ENCODE measurements at regions not wholly inside any gene's neighbourhood (a gene's known extent, or its start where the extent isn't known, plus 50 kb on each side); places are given as distances from the start of the nearest gene placed in this dataset.

GRCh38 chr5:86807046-86808031 lies 189.6 kb downstream of the COX7C start:
- H3K4me1 ChIP-seq = no peaks in the 10 kb centered on the region
- H3K27me3 ChIP-seq = no peaks in the 10 kb centered on the region
- H3K4me3 ChIP-seq = no peak overlapping the region
- TF ChIP-seq, protein P1, sequence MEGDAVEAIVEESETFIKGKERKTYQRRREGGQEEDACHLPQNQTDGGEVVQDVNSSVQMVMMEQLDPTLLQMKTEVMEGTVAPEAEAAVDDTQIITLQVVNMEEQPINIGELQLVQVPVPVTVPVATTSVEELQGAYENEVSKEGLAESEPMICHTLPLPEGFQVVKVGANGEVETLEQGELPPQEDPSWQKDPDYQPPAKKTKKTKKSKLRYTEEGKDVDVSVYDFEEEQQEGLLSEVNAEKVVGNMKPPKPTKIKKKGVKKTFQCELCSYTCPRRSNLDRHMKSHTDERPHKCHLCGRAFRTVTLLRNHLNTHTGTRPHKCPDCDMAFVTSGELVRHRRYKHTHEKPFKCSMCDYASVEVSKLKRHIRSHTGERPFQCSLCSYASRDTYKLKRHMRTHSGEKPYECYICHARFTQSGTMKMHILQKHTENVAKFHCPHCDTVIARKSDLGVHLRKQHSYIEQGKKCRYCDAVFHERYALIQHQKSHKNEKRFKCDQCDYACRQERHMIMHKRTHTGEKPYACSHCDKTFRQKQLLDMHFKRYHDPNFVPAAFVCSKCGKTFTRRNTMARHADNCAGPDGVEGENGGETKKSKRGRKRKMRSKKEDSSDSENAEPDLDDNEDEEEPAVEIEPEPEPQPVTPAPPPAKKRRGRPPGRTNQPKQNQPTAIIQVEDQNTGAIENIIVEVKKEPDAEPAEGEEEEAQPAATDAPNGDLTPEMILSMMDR (IDR thresholded peaks at IDR 0.05) = no peak
- no peak for TF ChIP-seq POLR2A (IDR thresholded peaks at IDR 0.05)
- no peak for TF ChIP-seq EP300 (IDR thresholded peaks at IDR 0.05)
- WGBS, 2 donors = 69 to 83% methylated on average over 3 of the region's 3 CpGs
- H3K9me3 ChIP-seq = no peaks in the 10 kb centered on the region
- DNase-seq (ENCODE audit: low spot score in 2 of 2) = no peak
- no peaks in the 10 kb centered on the region for H3K36me3 ChIP-seq
- H3K27ac ChIP-seq = no peak overlapping the region

DNA sequence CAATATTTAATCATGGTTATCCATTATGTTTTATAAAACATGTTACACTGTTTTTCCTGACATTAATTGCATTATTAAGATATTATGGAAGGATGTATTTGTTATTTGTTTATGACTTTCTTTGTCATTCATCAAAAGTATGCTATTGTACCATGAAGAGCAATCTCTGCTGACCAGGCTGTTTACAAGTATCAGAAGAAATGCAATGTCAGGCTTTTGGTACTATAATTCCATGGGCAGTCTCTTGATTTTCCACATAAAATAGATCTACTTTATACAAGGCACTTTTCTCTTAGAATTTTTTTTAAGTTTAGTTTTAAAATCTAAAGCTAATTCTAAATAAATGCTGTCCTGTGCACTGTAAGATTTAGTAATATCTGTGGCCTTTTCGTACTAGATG lies 196.6 kb downstream of the COX7C start:
- Histone ChIP-seq H3K9me3 (no peaks in the 10 kb centered on the region), H3K36me3 (no peaks in the 10 kb centered on the region), H3K4me1 (no peaks in the 10 kb centered on the region), H3K27me3 (no peaks in the 10 kb centered on the region), H3K27ac (no peak overlapping the region), H3K4me3 (no peak overlapping the region)
- DNase-seq (ENCODE audit: low spot score in 2 of 2) = no peak
- WGBS, 2 donors = 87 to 100% methylated on average over 1 of the region's 1 CpG
- no peak for TF ChIP-seq POLR2A (IDR thresholded peaks at IDR 0.05)
- TF ChIP-seq EP300 (IDR thresholded peaks at IDR 0.05) = no peak
- TF ChIP-seq, protein P1 (IDR thresholded peaks at IDR 0.05) = no peak

DNA sequence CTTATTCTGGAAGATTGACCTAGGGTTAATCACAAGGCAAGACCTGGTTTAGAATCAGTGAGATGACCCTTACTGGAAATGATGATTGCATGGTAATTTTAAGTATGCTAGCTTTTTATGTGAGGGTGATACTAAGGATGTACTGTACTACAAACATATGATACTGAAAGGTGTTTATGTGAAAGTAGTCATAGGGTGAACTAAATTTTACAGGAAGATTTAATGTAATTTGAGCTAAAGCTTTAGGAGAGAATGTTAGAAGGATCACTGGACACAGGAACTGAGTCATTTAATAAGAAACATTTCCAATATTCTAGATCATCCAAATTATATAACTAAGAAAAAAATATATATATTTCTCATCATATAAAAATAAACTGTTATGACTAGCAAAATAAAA lies 197.2 kb downstream of the COX7C start:
- Histone ChIP-seq H3K4me1 (no peaks in the 10 kb centered on the region), H3K36me3 (no peaks in the 10 kb centered on the region), H3K27me3 (no peaks in the 10 kb centered on the region), H3K9me3 (no peaks in the 10 kb centered on the region), H3K27ac (no peak overlapping the region), H3K4me3 (no peak overlapping the region)
- TF ChIP-seq POLR2A (IDR thresholded peaks at IDR 0.05) (no peak), EP300 (IDR thresholded peaks at IDR 0.05) (no peak)
- TF ChIP-seq, protein P1 (IDR thresholded peaks at IDR 0.05) = no peak
- no peak for DNase-seq (ENCODE audit: low spot score in 2 of 2)

DNA sequence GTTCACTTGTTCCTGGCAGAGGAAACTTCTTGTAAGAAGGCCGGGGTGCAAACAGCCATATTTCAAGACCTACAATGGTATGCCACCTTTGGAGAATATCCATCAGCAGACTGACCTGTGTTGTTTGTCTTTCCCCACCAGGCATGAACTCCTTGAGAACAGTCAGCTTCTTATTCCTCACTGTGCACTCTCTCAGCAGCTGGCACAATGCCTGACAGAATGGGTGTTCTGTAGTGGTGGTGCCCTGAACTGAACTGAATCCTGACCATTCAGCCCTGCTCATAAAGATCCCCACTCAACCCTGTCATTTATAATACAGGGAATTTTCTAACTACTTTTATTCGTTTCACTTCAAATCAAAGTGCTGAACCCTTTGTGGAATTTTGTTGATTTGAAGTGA lies 206.9 kb downstream of the COX7C start:
- DNase-seq (ENCODE audit: low spot score in 2 of 2) = no peak
- H3K36me3 ChIP-seq = no peaks in the 10 kb centered on the region

DNA sequence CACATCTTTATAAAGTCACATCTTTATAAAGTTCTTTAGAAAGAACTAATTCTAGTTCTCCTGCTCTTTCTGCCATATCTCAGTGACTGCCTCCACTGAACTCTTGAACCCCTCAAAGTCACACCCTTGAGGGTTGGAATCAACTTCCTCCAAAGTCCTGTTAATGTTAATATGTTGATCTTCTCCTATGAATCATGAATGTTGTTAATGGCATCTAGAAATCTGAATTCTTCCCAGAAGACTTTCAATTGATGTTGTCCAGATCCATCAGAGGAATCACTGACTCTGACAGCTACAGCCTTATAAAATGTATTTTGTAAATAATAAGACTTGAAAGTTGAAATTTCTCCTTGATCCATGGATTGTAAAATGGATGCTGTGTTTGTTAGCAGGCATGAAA lies 213.4 kb downstream of the COX7C start:
- Histone ChIP-seq H3K27me3 (no peaks in the 10 kb centered on the region), H3K4me1 (no peaks in the 10 kb centered on the region), H3K27ac (no peak overlapping the region), H3K4me3 (no peak overlapping the region), H3K9me3 (no peaks in the 10 kb centered on the region), H3K36me3 (no peaks in the 10 kb centered on the region)
- no peak for DNase-seq (ENCODE audit: low spot score in 2 of 2)
- TF ChIP-seq, protein P1 (IDR thresholded peaks at IDR 0.05) = no peak
- TF ChIP-seq EP300 (IDR thresholded peaks at IDR 0.05) (no peak), POLR2A (IDR thresholded peaks at IDR 0.05) (no peak)

More for the DNA sequence above, 206.9 kb downstream of the COX7C start:
- H3K9me3 ChIP-seq = no peaks in the 10 kb centered on the region
- no peak overlapping the region for H3K27ac ChIP-seq
- H3K4me1 ChIP-seq = no peaks in the 10 kb centered on the region
- no peak for TF ChIP-seq POLR2A (IDR thresholded peaks at IDR 0.05)
- TF ChIP-seq, protein P1 (IDR thresholded peaks at IDR 0.05) = no peak
- TF ChIP-seq EP300 (IDR thresholded peaks at IDR 0.05) = no peak
- no peak overlapping the region for H3K4me3 ChIP-seq
- no peaks in the 10 kb centered on the region for H3K27me3 ChIP-seq
- 29 to 31% methylated on average over 2 of the region's 2 CpGs for WGBS, 2 donors
